MM.1S (cell line): ENCODE measurements at regions not wholly inside any gene's neighbourhood (a gene's known extent, or its start where the extent isn't known, plus 50 kb on each side); places are given as distances from the start of the nearest gene placed in this dataset.

Experiments
- DNase-seq: peaks from one replicate; pipeline ENCODE4 v3.0.0-alpha.2; 2015
- H2AFZ ChIP-seq: fragments of 300-600 bp; sonication (generic); 2 replicates; pipeline ENCODE4 v1.6.0; 2016; ENCODE audit warnings: antibody characterized with exemption, low read length
- H3F3A ChIP-seq: fragments of 300-600 bp; sonication (generic); 2 replicates; pipeline ENCODE4 v1.6.1; 2016; ENCODE audit warnings: mild to moderate bottlenecking, antibody characterized with exemption, low read length, moderate library complexity, mixed read lengths; ENCODE audit not compliant: insufficient read depth
- H3K27ac ChIP-seq: fragments of 300-600 bp; sonication (generic); 2 replicates; pipeline ENCODE4 v1.5.1; 2016; ENCODE audit warnings: mild to moderate bottlenecking, low read length
- H3K27me3 ChIP-seq: fragments of 300-600 bp; sonication (generic); replicated peaks from 2 replicates; pipeline ENCODE4 v1.6.0; 2016; ENCODE audit warnings: low read length; ENCODE audit not compliant: insufficient read depth
- H3K36me3 ChIP-seq: fragments of 300-600 bp; sonication (generic); replicated peaks from 2 replicates; pipeline ENCODE4 v1.6.1; 2016; ENCODE audit warnings: mild to moderate bottlenecking, low read length, mixed read lengths; ENCODE audit not compliant: insufficient read depth
- H3K4me1 ChIP-seq: fragments of 300-600 bp; sonication (generic); 2 replicates; pipeline ENCODE4 v1.6.1; 2016; ENCODE audit warnings: low read length, mixed read lengths
- H3K4me2 ChIP-seq: fragments of 300-600 bp; sonication (generic); 2 replicates; pipeline ENCODE4 v1.6.0; 2016; ENCODE audit warnings: low read depth, low read length
- H3K4me3 ChIP-seq: fragments of 300-600 bp; sonication (generic); 2 replicates; pipeline ENCODE4 v1.5.1; 2016; ENCODE audit warnings: low read length, mixed read lengths
- H3K79me2 ChIP-seq: fragments of 300-600 bp; sonication (generic); 2 replicates; pipeline ENCODE4 v1.6.1; 2016; ENCODE audit warnings: mixed run types, low read length, mixed read lengths
- H3K9ac ChIP-seq: fragments of 300-600 bp; sonication (generic); 2 replicates; pipeline ENCODE4 v1.6.1; 2016; ENCODE audit warnings: low read length, mixed read lengths
- H3K9me2 ChIP-seq: fragments of 300-600 bp; sonication (generic); replicated peaks from 2 replicates; pipeline ENCODE4 v1.6.1; 2016; ENCODE audit warnings: mild to moderate bottlenecking, low read length, mixed read lengths; ENCODE audit not compliant: insufficient read depth
- H3K9me3 ChIP-seq: fragments of 300-600 bp; sonication (generic); replicated peaks from 2 replicates; pipeline ENCODE4 v1.6.1; 2016; ENCODE audit warnings: mild to moderate bottlenecking, low read length, mixed read lengths; ENCODE audit not compliant: insufficient read depth
- H4K20me1 ChIP-seq: fragments of 300-600 bp; sonication (generic); 2 replicates; pipeline ENCODE4 v1.6.1; 2016; ENCODE audit warnings: mild to moderate bottlenecking, low read length, moderate library complexity, mixed read lengths; ENCODE audit not compliant: insufficient read depth
- EZH2 ChIP-seq: fragments of 300-600 bp; sonication (generic); optimal IDR thresholded peaks from 2 replicates; pipeline ENCODE3; 2017; ENCODE audit warnings: low read depth, mild to moderate bottlenecking, antibody characterized with exemption, low read length, mixed read lengths
- EZH2phosphoT487 ChIP-seq: fragments of 300-600 bp; sonication (generic); IDR thresholded peaks from 2 replicates; pipeline ENCODE4 v1.6.1; 2018; ENCODE audit warnings: antibody characterized with exemption, low read length
- TF ChIP-seq, protein P1 (sequence below): fragments of 300-600 bp; sonication (generic); IDR thresholded peaks from 2 replicates; pipeline ENCODE4 v1.5.1; 2016; ENCODE audit warnings: antibody characterized with exemption, low read length, mixed read lengths

DNA sequence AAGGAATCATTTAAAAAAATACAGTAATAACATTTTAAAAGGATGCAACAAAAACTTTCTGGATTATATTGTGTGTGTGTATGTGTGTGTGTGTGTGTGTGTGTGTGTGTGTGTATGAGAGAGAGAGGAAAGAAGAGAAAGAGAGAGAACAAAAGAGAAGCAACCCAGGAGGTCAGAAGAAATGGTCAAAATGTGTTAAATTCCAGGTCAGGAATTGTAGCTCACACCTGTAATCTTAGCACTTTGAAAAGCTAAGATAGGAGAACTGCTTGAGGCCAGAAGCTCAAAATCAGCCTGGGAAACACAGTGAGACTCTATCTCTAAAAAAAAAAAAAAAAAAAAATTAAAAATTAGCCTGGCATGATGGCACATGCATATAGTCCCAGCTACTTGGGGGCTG, 311.8 kb upstream of the CDH12 start:
- H3K9me2 ChIP-seq, result no peaks in the 10 kb centered on the region
- no peaks in the 10 kb centered on the region for H3K79me2 ChIP-seq
- H3K4me1 ChIP-seq, result no peaks in the 10 kb centered on the region
- H3K9me3 ChIP-seq, result no peaks in the 10 kb centered on the region
- DNase-seq, result no peak
- no peaks in the 10 kb centered on the region for H3K36me3 ChIP-seq
- no peaks in the 10 kb centered on the region for H4K20me1 ChIP-seq
- H3K4me3 ChIP-seq, result no peak overlapping the region
- no peak overlapping the region for H3K4me2 ChIP-seq
- H3K27me3 ChIP-seq, result no peaks in the 10 kb centered on the region
- no peak overlapping the region for H2AFZ ChIP-seq
- no peak overlapping the region for H3K27ac ChIP-seq
- TF ChIP-seq EZH2phosphoT487 (no peak), EZH2 (no peak)
- TF ChIP-seq, protein P1, sequence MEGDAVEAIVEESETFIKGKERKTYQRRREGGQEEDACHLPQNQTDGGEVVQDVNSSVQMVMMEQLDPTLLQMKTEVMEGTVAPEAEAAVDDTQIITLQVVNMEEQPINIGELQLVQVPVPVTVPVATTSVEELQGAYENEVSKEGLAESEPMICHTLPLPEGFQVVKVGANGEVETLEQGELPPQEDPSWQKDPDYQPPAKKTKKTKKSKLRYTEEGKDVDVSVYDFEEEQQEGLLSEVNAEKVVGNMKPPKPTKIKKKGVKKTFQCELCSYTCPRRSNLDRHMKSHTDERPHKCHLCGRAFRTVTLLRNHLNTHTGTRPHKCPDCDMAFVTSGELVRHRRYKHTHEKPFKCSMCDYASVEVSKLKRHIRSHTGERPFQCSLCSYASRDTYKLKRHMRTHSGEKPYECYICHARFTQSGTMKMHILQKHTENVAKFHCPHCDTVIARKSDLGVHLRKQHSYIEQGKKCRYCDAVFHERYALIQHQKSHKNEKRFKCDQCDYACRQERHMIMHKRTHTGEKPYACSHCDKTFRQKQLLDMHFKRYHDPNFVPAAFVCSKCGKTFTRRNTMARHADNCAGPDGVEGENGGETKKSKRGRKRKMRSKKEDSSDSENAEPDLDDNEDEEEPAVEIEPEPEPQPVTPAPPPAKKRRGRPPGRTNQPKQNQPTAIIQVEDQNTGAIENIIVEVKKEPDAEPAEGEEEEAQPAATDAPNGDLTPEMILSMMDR, result no peak
- H3F3A ChIP-seq, result no peaks in the 10 kb centered on the region
- no peak overlapping the region for H3K9ac ChIP-seq

DNA sequence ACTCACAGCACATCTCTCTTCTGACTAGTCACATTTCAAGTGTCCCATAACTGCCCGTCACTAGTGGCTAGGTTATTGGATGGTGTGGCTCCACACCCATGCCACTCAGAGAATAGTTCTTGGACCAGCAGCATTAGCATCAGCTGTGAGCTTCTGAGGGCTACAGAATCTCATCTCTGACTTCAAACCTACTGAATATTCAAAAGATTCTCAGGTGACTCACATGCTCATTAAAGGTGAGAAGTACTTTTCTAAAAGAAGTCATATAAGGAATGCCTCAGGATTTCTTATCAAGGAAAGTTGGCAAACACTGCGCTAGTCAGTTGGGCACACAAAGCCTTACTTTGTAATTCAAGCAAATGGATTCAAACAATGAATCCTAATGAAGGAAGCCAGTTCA, 305.0 kb upstream of the CDH12 start:
- TF ChIP-seq EZH2phosphoT487 (no peak), EZH2 (no peak)
- TF ChIP-seq, protein P1, result no peak
- H3K4me1 ChIP-seq, result no peaks in the 10 kb centered on the region
- H3K27me3 ChIP-seq, result no peaks in the 10 kb centered on the region
- H3K4me2 ChIP-seq, result no peak overlapping the region
- no peak overlapping the region for H3K9ac ChIP-seq
- H3K79me2 ChIP-seq, result no peaks in the 10 kb centered on the region
- H3K9me3 ChIP-seq, result no peaks in the 10 kb centered on the region
- H4K20me1 ChIP-seq, result no peaks in the 10 kb centered on the region
- no peak overlapping the region for H3K4me3 ChIP-seq
- no peak for DNase-seq
- no peaks in the 10 kb centered on the region for H3K36me3 ChIP-seq
- no peak overlapping the region for H3K27ac ChIP-seq
- H3K9me2 ChIP-seq, result no peaks in the 10 kb centered on the region
- no peaks in the 10 kb centered on the region for H3F3A ChIP-seq
- H2AFZ ChIP-seq, result no peak overlapping the region

- H4K20me1 ChIP-seq, result no peaks in the 10 kb centered on the region
- no peaks in the 10 kb centered on the region for H3K9me3 ChIP-seq
- no peak for DNase-seq
- H3K4me3 ChIP-seq, result no peak overlapping the region
- H2AFZ ChIP-seq, result no peak overlapping the region
- no peaks in the 10 kb centered on the region for H3K27me3 ChIP-seq
- H3K9me2 ChIP-seq, result no peaks in the 10 kb centered on the region
- H3K9ac ChIP-seq, result no peak overlapping the region
- no peaks in the 10 kb centered on the region for H3K4me1 ChIP-seq
- H3F3A ChIP-seq, result no peaks in the 10 kb centered on the region
- H3K4me2 ChIP-seq, result no peak overlapping the region
- no peak for TF ChIP-seq EZH2phosphoT487
- H3K27ac ChIP-seq, result no peak overlapping the region
- no peaks in the 10 kb centered on the region for H3K36me3 ChIP-seq
- no peaks in the 10 kb centered on the region for H3K79me2 ChIP-seq
Measured at GRCh38 chr5:23157716-23158115, 304.6 kb upstream of the CDH12 start.

- no peak overlapping the region for H3K4me3 ChIP-seq
- no peak overlapping the region for H2AFZ ChIP-seq
- TF ChIP-seq, protein P1, result no peak
- no peak for TF ChIP-seq EZH2
- no peak for TF ChIP-seq EZH2phosphoT487
- no peak for DNase-seq
- H3K9me2 ChIP-seq, result no peaks in the 10 kb centered on the region
- H3K79me2 ChIP-seq, result no peaks in the 10 kb centered on the region
- no peaks in the 10 kb centered on the region for H3F3A ChIP-seq
- no peak overlapping the region for H3K27ac ChIP-seq
- H3K27me3 ChIP-seq, result no peaks in the 10 kb centered on the region
- no peaks in the 10 kb centered on the region for H3K9me3 ChIP-seq
- no peaks in the 10 kb centered on the region for H3K4me1 ChIP-seq
- H3K9ac ChIP-seq, result no peak overlapping the region
- no peaks in the 10 kb centered on the region for H3K36me3 ChIP-seq
- H3K4me2 ChIP-seq, result no peak overlapping the region
- H4K20me1 ChIP-seq, result no peaks in the 10 kb centered on the region
Measured at GRCh38 chr5:23157169-23157568, 304.0 kb upstream of the CDH12 start.
